Mucosa of stomach (tissue), 1 donor: ENCODE measurements at regions not wholly inside any gene's neighbourhood (a gene's known extent, or its start where the extent isn't known, plus 50 kb on each side); places are given as distances from the start of the nearest gene placed in this dataset.
"Not testable (repeated sequence)": the region's sequence is repeated elsewhere in the genome, so short reads cannot be mapped to it uniquely, and the experiment has no call there.

Experiments used
- H3K27me3 ChIP-seq: one replicate; pipeline ENCODE4 v1.7.0; 2013; ENCODE audit warnings: mild to moderate bottlenecking, low read length; ENCODE audit not compliant: control insufficient read depth, insufficient read depth
- H3K36me3 ChIP-seq: one replicate; pipeline ENCODE4 v1.7.0; 2013; ENCODE audit warnings: low read length; ENCODE audit not compliant: control insufficient read depth, insufficient read depth
- H3K4me1 ChIP-seq: one replicate; pipeline ENCODE4 v1.7.0; 2013; ENCODE audit warnings: mild to moderate bottlenecking, low read length; ENCODE audit not compliant: control insufficient read depth, insufficient read depth
- H3K4me3 ChIP-seq: one replicate; pipeline ENCODE4 v1.7.0; 2013; ENCODE audit warnings: low read length
- H3K9ac ChIP-seq: one replicate; pipeline ENCODE4 v1.7.0; 2013; ENCODE audit warnings: mild to moderate bottlenecking, low read length, moderate library complexity
- H3K9me3 ChIP-seq: one replicate; pipeline ENCODE4 v1.7.0; 2013; ENCODE audit warnings: mild to moderate bottlenecking, low read length, moderate library complexity; ENCODE audit not compliant: control insufficient read depth
- donor health status: Pancreatic carcinoma.

DNA sequence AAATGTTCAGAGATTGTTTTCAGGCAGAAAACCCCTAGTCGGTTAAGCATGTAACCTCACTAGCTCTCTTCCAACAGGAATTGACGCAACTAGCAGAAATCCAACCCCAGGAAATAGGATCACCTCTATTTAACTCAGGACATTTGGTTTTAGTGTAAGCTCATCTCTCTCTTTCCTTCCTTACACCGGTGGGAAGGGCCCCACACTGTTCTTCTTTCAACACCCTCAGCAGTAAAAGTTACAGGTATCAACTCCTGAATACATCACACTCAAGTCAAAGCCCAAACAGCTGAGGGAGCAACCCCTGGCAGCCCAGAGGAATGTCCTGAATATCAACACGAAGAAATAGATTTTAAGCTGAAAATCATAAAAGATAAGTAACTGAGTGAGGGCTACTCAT lies 191.2 kb upstream of the KIF2B start:
- H3K9ac ChIP-seq, result no peak overlapping the region
- H3K36me3 ChIP-seq, result no peaks in the 10 kb centered on the region

GRCh38 chr17:53630638-53631037 lies 192.1 kb upstream of the KIF2B start:
- Histone ChIP-seq H3K9ac (no peak overlapping the region), H3K4me3 (no peak overlapping the region), H3K27me3 (no peaks in the 10 kb centered on the region), H3K4me1 (no peaks in the 10 kb centered on the region), H3K36me3 (no peaks in the 10 kb centered on the region), H3K9me3 (no peaks in the 10 kb centered on the region)

More for the DNA sequence above, 191.2 kb upstream of the KIF2B start:
- no peak overlapping the region for H3K4me3 ChIP-seq
- H3K4me1 ChIP-seq, result no peaks in the 10 kb centered on the region
- H3K27me3 ChIP-seq, result no peaks in the 10 kb centered on the region
- no peaks in the 10 kb centered on the region for H3K9me3 ChIP-seq

- H3K9me3 ChIP-seq, result no peaks in the 10 kb centered on the region
- no peaks in the 10 kb centered on the region for H3K27me3 ChIP-seq
- no peaks in the 10 kb centered on the region for H3K4me1 ChIP-seq
- H3K4me3 ChIP-seq, result no peak overlapping the region
- no peak overlapping the region for H3K9ac ChIP-seq
- H3K36me3 ChIP-seq, result no peaks in the 10 kb centered on the region
These were observed 192.6 kb upstream of the KIF2B start for GRCh38 chr17:53630115-53630514.

GRCh38 chr17:53629188-53629587 lies 193.5 kb upstream of the KIF2B start:
- no peak overlapping the region for H3K9ac ChIP-seq
- no peak overlapping the region for H3K4me3 ChIP-seq

DNA sequence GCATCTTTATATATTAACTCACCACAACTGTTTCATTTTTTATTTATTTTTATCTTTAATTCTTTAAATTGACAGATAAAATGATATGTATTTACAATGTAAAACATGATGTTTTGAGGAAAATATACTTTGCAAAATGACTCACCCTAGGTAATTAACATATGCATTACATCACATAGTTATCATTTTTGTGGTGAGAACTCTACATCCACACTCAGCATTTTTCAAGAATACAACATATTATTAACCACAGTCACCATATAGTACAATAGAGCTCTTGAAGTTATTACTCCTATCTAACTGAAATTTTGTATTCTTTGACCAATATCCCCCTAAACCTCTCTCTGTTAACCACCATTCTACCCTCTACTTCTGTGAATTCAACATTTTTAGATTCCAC lies 194.7 kb upstream of the KIF2B start:
- H3K27me3 ChIP-seq, result no peaks in the 10 kb centered on the region
- H3K9ac ChIP-seq, result no peak overlapping the region
- no peaks in the 10 kb centered on the region for H3K4me1 ChIP-seq
- no peak overlapping the region for H3K4me3 ChIP-seq
- H3K9me3 ChIP-seq, result no peaks in the 10 kb centered on the region
- H3K36me3 ChIP-seq, result no peaks in the 10 kb centered on the region

More at GRCh38 chr17:53629188-53629587, 193.5 kb upstream of the KIF2B start:
- Histone ChIP-seq H3K27me3 (no peaks in the 10 kb centered on the region), H3K9me3 (no peaks in the 10 kb centered on the region), H3K36me3 (no peaks in the 10 kb centered on the region), H3K4me1 (no peaks in the 10 kb centered on the region)

- H3K9me3 ChIP-seq, result no peaks in the 10 kb centered on the region
- no peaks in the 10 kb centered on the region for H3K36me3 ChIP-seq
- no peaks in the 10 kb centered on the region for H3K4me1 ChIP-seq
- no peak overlapping the region for H3K4me3 ChIP-seq
- H3K27me3 ChIP-seq, result no peaks in the 10 kb centered on the region
- no peak overlapping the region for H3K9ac ChIP-seq
These were observed 195.2 kb upstream of the KIF2B start for GRCh38 chr17:53627511-53627910.

GRCh38 chr17:53626286-53626685 lies 196.4 kb upstream of the KIF2B start:
- H3K27me3 ChIP-seq, result no peaks in the 10 kb centered on the region
- no peaks in the 10 kb centered on the region for H3K9me3 ChIP-seq
- no peak overlapping the region for H3K4me3 ChIP-seq
- no peak overlapping the region for H3K9ac ChIP-seq
- no peaks in the 10 kb centered on the region for H3K36me3 ChIP-seq
- no peaks in the 10 kb centered on the region for H3K4me1 ChIP-seq

- no peak overlapping the region for H3K9ac ChIP-seq
- no peaks in the 10 kb centered on the region for H3K27me3 ChIP-seq
- no peaks in the 10 kb centered on the region for H3K9me3 ChIP-seq
- H3K36me3 ChIP-seq, result no peaks in the 10 kb centered on the region
- H3K4me3 ChIP-seq, result no peak overlapping the region
- H3K4me1 ChIP-seq, result no peaks in the 10 kb centered on the region
These were observed 203.7 kb upstream of the KIF2B start for GRCh38 chr17:53619025-53619424.

DNA sequence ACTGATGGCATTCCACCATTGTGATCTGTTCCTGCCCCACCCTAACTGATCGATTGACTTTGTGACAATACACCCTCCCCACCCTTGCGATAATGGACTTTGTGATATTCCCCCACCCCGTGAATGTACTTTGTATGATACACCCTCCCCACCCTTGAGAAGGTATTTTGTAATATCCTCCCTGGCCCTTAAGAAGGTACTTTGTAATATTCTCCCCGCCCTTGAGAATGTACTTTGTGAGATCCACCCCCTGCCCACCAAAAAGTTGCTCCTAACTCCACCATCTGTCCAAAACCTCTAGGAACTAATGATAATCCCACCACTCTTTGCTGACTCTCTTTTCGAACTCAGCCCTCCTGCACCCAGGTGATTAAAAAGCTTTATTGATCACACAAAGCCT lies 214.5 kb upstream of the KIF2B start:
- not testable (repeated sequence) for H3K9me3 ChIP-seq, H3K4me1 ChIP-seq, H3K9ac ChIP-seq, H3K4me3 ChIP-seq, H3K36me3 ChIP-seq, H3K27me3 ChIP-seq

GRCh38 chr17:53607475-53607874 lies 215.3 kb upstream of the KIF2B start:
- Histone ChIP-seq H3K27me3 (no peaks in the 10 kb centered on the region), H3K36me3 (no peaks in the 10 kb centered on the region), H3K4me3 (no peak overlapping the region), H3K9ac (no peak overlapping the region), H3K9me3 (no peaks in the 10 kb centered on the region), H3K4me1 (no peaks in the 10 kb centered on the region)

DNA sequence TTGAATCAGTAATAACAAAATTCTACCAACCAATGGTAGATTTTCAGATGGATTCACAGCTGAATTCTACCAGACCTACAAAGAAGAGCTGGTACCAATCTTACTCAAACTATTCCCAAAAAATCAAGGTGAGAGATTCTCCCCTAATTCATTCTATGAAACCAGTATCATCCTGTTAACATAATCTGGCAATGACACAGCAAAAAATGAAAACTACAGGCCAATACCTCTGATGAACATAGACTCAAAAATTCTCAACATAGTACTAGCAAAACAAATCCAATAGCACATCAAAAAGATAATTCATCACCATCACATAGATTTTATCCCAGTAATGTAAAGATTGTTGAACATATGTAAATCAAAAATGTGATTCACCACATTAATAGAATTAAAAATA lies 234.4 kb upstream of the KIF2B start:
- H3K27me3 ChIP-seq, result no peaks in the 10 kb centered on the region
- no peaks in the 10 kb centered on the region for H3K36me3 ChIP-seq
- no peak overlapping the region for H3K4me3 ChIP-seq
- H3K9me3 ChIP-seq, result no peaks in the 10 kb centered on the region
- H3K9ac ChIP-seq, result no peak overlapping the region
- H3K4me1 ChIP-seq, result no peaks in the 10 kb centered on the region

DNA sequence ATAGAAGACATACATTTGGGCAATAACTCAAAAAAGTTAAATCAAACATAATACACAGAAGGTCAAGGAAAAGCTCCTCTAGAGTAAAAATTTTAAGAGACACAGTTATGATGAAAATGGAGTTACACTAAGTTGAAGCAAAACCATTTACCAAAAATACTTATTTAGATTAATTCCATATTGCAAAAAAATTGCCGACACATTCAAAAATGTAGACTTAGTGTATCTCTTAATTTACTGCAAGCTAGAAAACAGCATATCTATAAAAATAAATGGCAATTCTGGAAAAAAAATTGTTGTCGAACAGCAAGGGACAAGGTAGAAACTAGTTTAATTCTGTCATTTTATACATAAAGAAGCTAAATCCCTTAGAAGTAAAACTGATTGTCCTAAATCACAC lies 248.7 kb upstream of the KIF2B start:
- Histone ChIP-seq H3K27me3 (no peaks in the 10 kb centered on the region), H3K9ac (no peak overlapping the region), H3K4me1 (no peaks in the 10 kb centered on the region), H3K4me3 (no peak overlapping the region), H3K36me3 (no peaks in the 10 kb centered on the region), H3K9me3 (no peaks in the 10 kb centered on the region)

GRCh38 chr17:53571342-53571741 lies 251.4 kb upstream of the KIF2B start:
- no peak overlapping the region for H3K9ac ChIP-seq
- no peaks in the 10 kb centered on the region for H3K4me1 ChIP-seq
- H3K27me3 ChIP-seq, result no peaks in the 10 kb centered on the region
- H3K4me3 ChIP-seq, result no peak overlapping the region
- no peaks in the 10 kb centered on the region for H3K9me3 ChIP-seq
- H3K36me3 ChIP-seq, result no peaks in the 10 kb centered on the region
